IMR-90 (cell line): ENCODE measurements at regions not wholly inside any gene's neighbourhood (a gene's known extent, or its start where the extent isn't known, plus 50 kb on each side); places are given as distances from the start of the nearest gene placed in this dataset.

Source experiments
- BHLHE40 ChIP-seq: fragments of 150-350 bp; IDR thresholded peaks from 2 replicates; pipeline ENCODE4 v1.6.1; 2016; ENCODE audit warnings: mild to moderate bottlenecking, low read depth, low read length
- CEBPB ChIP-seq: IDR thresholded peaks from 2 replicates; pipeline ENCODE4 v1.6.1; 2012; ENCODE audit warnings: low read depth, low read length, improper control_type of control experiment
- CHD1 ChIP-seq: IDR thresholded peaks from 2 replicates; pipeline ENCODE4 v1.6.1; 2012; ENCODE audit warnings: low read depth, low read length, improper control_type of control experiment
- CTCF ChIP-seq: conservative IDR thresholded peaks from 2 replicates; pipeline ENCODE4 v1.5.1; 2012; ENCODE audit warnings: mild to moderate bottlenecking, low read depth, low read length, improper control_type of control experiment
- ELK1 ChIP-seq: fragments of 150-350 bp; IDR thresholded peaks from 2 replicates; pipeline ENCODE4 v1.6.1; 2016; ENCODE audit warnings: low read depth, mild to moderate bottlenecking, low read length, moderate library complexity, borderline replicate concordance
- FOS ChIP-seq: fragments of 150-350 bp; IDR thresholded peaks from 2 replicates; pipeline ENCODE4 v1.6.1; 2016; ENCODE audit warnings: low read depth, low read length
- MXI1 ChIP-seq: IDR thresholded peaks from 2 replicates; pipeline ENCODE4 v1.6.1; 2012; ENCODE audit warnings: low read depth, mild to moderate bottlenecking, low read length, moderate library complexity, borderline replicate concordance
- POLR2A ChIP-seq: IDR thresholded peaks from 2 replicates; pipeline ENCODE4 v1.6.1; 2012; ENCODE audit warnings: mild to moderate bottlenecking, low read depth, low read length
- RAD21 ChIP-seq: IDR thresholded peaks from 2 replicates; pipeline ENCODE4 v1.6.1; 2012; ENCODE audit warnings: low read length, improper control_type of control experiment
- RCOR1 ChIP-seq: IDR thresholded peaks from 2 replicates; pipeline ENCODE4 v1.6.1; 2012; ENCODE audit warnings: mild to moderate bottlenecking, low read length, improper control_type of control experiment; ENCODE audit not compliant: insufficient replicate concordance
- RFX5 ChIP-seq: IDR thresholded peaks from 2 replicates; pipeline ENCODE4 v1.8.0; 2012; ENCODE audit warnings: low read depth, mild to moderate bottlenecking, low read length, moderate library complexity
- SMC3 ChIP-seq: fragments of 150-350 bp; IDR thresholded peaks from 2 replicates; pipeline ENCODE4 v1.6.1; 2016; ENCODE audit warnings: low read depth, mild to moderate bottlenecking, antibody characterized with exemption, low read length, moderate library complexity
- USF2 ChIP-seq: fragments of 150-350 bp; IDR thresholded peaks from 2 replicates; pipeline ENCODE4 v1.6.1; 2017; ENCODE audit warnings: mild to moderate bottlenecking, antibody characterized with exemption, low read length, low read depth

GRCh38 chrX:28158019-28158777 lies 176.9 kb upstream of the DCAF8L1 start:
- TF ChIP-seq SMC3 (no peak), CTCF (no peak), FOS (no peak), RFX5 (no peak), POLR2A (no peak), ELK1 (no peak), CEBPB (no peak), CHD1 (no peak), USF2 (no peak), RCOR1 (no peak), RAD21 (no peak), BHLHE40 (no peak), MXI1 (no peak)
